Liver (tissue), 8 donors: ENCODE measurements at regions not wholly inside any gene's neighbourhood (a gene's known extent, or its start where the extent isn't known, plus 50 kb on each side); places are given as distances from the start of the nearest gene placed in this dataset.

Experiments
- DNase-seq: peaks from one replicate; pipeline ENCODE4 v3.0.0-alpha.2; 2017; ENCODE audit warnings: low spot score
- H3K27ac ChIP-seq, 2 donors: one replicate each; pipeline ENCODE4 v1.7.0; 2013; ENCODE audit warnings: inconsistent platforms in 2 of 2, low read length in 2 of 2, control low read depth in 1 of 2, low read depth in 1 of 2, mild to moderate bottlenecking in 1 of 2
- H3K27me3 ChIP-seq, 4 donors: one replicate each; pipeline versions ENCODE4 v1.6.1 to v1.7.0; 2013; ENCODE audit warnings: low read length in 3 of 4, inconsistent platforms in 1 of 4, mild to moderate bottlenecking in 1 of 4, moderate library complexity in 1 of 4; ENCODE audit not compliant: control insufficient read depth in 4 of 4, insufficient read depth in 4 of 4
- H3K36me3 ChIP-seq, 4 donors: one replicate each; pipeline versions ENCODE4 v1.6.1 to v1.7.0; 2013; ENCODE audit warnings: low read length in 3 of 4, mild to moderate bottlenecking in 3 of 4, low read depth in 1 of 4, moderate library complexity in 1 of 4; ENCODE audit not compliant: control insufficient read depth in 4 of 4, insufficient read depth in 3 of 4
- H3K4me1 ChIP-seq, 4 donors: one replicate each; pipeline versions ENCODE4 v1.6.1 to v1.7.0; 2013; ENCODE audit warnings: low read length in 3 of 4, mild to moderate bottlenecking in 3 of 4, moderate library complexity in 1 of 4; ENCODE audit not compliant: control insufficient read depth in 4 of 4, insufficient read depth in 4 of 4
- H3K4me3 ChIP-seq, 3 donors: one replicate each; pipeline versions ENCODE4 v1.6.1 to v1.7.0; 2013; ENCODE audit warnings: low read length in 3 of 3, control low read depth in 1 of 3, low read depth in 1 of 3, mild to moderate bottlenecking in 1 of 3
- H3K9ac ChIP-seq, 2 donors: one replicate each; pipeline ENCODE4 v1.7.0; 2013; ENCODE audit warnings: low read length in 2 of 2, mild to moderate bottlenecking in 2 of 2, moderate library complexity in 2 of 2, control low read depth in 1 of 2, low read depth in 1 of 2
- H3K9me3 ChIP-seq, 4 donors: one replicate each; pipeline versions ENCODE4 v1.6.1 to v1.7.0; 2013; ENCODE audit warnings: low read length in 3 of 4; ENCODE audit not compliant: control insufficient read depth in 4 of 4
- ATF3 ChIP-seq: IDR thresholded peaks from 2 replicates; pipeline ENCODE4 v1.6.1; 2016; ENCODE audit warnings: antibody characterized with exemption
- CTCF ChIP-seq: fragments of 150-350 bp; IDR thresholded peaks from 2 replicates; pipeline ENCODE4 v1.5.1; 2017; ENCODE audit warnings: improper control_type of control experiment, low read depth, low read length; ENCODE audit not compliant: missing input control
- FOXA1 ChIP-seq: IDR thresholded peaks from 2 replicates; pipeline ENCODE4 v1.6.1; 2016; ENCODE audit warnings: antibody characterized with exemption
- FOXA2 ChIP-seq: IDR thresholded peaks from 2 replicates; pipeline ENCODE4 v1.6.1; 2016; ENCODE audit warnings: antibody characterized with exemption
- GABPA ChIP-seq, 2 donors: IDR thresholded peaks in 1 of 2; conservative IDR thresholded peaks in 1 of 2; 2 replicates each; pipeline ENCODE4 v1.6.1; 2016; ENCODE audit warnings: antibody characterized with exemption in 2 of 2, mild to moderate bottlenecking in 1 of 2, moderate library complexity in 1 of 2
- HNF4A ChIP-seq, 2 donors: conservative IDR thresholded peaks; 2 replicates each; pipeline ENCODE4 v1.6.1; 2016; ENCODE audit warnings: antibody characterized with exemption in 2 of 2, mild to moderate bottlenecking in 2 of 2
- HNF4G ChIP-seq: IDR thresholded peaks from 2 replicates; pipeline ENCODE4 v1.6.1; 2016; ENCODE audit warnings: antibody characterized with exemption
- JUND ChIP-seq, 2 donors: IDR thresholded peaks; 2 replicates each; pipeline ENCODE4 v1.6.1; 2016; ENCODE audit warnings: antibody characterized with exemption in 2 of 2
- MAX ChIP-seq: IDR thresholded peaks from 2 replicates; pipeline ENCODE4 v1.6.1; 2016; ENCODE audit warnings: antibody characterized with exemption
- NR2F2 ChIP-seq: IDR thresholded peaks from 2 replicates; pipeline ENCODE4 v1.6.1; 2016; ENCODE audit warnings: antibody characterized with exemption
- RAD21 ChIP-seq, 2 donors: IDR thresholded peaks; 2 replicates each; pipeline ENCODE4 v1.6.1; 2016; ENCODE audit warnings: antibody characterized with exemption in 2 of 2, mild to moderate bottlenecking in 2 of 2
- RXRA ChIP-seq, 2 donors: IDR thresholded peaks; 2 replicates each; pipeline ENCODE4 v1.6.1; 2017 to 2018; ENCODE audit warnings: antibody characterized with exemption in 2 of 2, mild to moderate bottlenecking in 1 of 2
- SP1 ChIP-seq: IDR thresholded peaks from 2 replicates; pipeline ENCODE4 v1.6.1; 2018; ENCODE audit warnings: antibody characterized with exemption, mild to moderate bottlenecking
- TAF1 ChIP-seq: conservative IDR thresholded peaks from 2 replicates; pipeline ENCODE4 v1.6.1; 2016; ENCODE audit warnings: antibody characterized with exemption, mild to moderate bottlenecking
- YY1 ChIP-seq: IDR thresholded peaks from 2 replicates; pipeline ENCODE4 v1.6.1; 2016; ENCODE audit warnings: antibody characterized with exemption, mild to moderate bottlenecking
- WGBS: extraction: QIAGEN DNeasy Blood & Tissue Kit; methylation state at CpG from one replicate; pipeline ENCODE4 v1.1.7; 2013; 5-methylcytosine and 5-hydroxymethylcytosine counted together
- TF ChIP-seq, protein P1 (sequence below): IDR thresholded peaks from 2 replicates; pipeline ENCODE4 v1.6.1; 2016; ENCODE audit warnings: antibody characterized with exemption
- TF ChIP-seq, protein P2 (sequence below): IDR thresholded peaks from 2 replicates; pipeline ENCODE4 v1.6.1; 2016; ENCODE audit warnings: antibody characterized with exemption, mild to moderate bottlenecking
- donor health status: healthy.
- donor health status: healthy.
- donor health status: healthy.
- donor health status: healthy.
- donor health status: healthy.

DNA sequence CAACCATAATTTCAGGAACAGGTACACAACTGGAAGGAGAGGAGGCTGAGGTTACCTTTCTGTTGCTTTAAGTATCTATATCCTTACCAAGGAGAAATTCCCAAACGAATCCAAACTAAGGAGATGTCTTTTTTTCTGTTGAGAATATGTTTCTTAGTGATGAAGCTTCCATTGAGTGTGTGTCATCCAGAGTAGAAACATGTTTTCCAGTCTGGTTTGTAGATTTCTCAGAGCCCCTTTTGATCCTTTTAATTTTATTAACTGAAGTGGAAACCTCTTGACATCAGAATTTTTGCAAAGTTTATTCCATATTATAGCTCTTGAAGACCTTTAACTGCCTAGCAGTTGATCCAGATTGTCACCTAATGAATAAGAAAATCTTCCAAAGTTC lies 207.1 kb upstream of the FERD3L start:
- Histone ChIP-seq H3K27me3 (no peaks in the 10 kb centered on the region), H3K9me3 (no peaks in the 10 kb centered on the region), H3K4me1 (no peaks in the 10 kb centered on the region), H3K36me3 (no peaks in the 10 kb centered on the region), H3K27ac (no peak overlapping the region), H3K4me3 (no peak overlapping the region), H3K9ac (no peak overlapping the region)
- 28% methylated on average over 1 of the region's 1 CpG for WGBS
- DNase-seq = no peak
- TF ChIP-seq RAD21 (IDR thresholded peaks at IDR 0.05) (no peak), NR2F2 (no peak), JUND (IDR thresholded peaks at IDR 0.05) (no peak), HNF4A (conservative IDR thresholded peaks at IDR 0.05) (no peak), ATF3 (no peak), GABPA (IDR thresholded peaks at IDR 0.05 in 1 of 2, conservative IDR thresholded peaks at IDR 0.05 in 1 of 2) (no peak), HNF4G (no peak), TAF1 (no peak), FOXA2 (no peak), FOXA1 (no peak), CTCF (no peak), SP1 (no peak), MAX (no peak), YY1 (no peak), RXRA (IDR thresholded peaks at IDR 0.05) (no peak)
- TF ChIP-seq, protein P1, sequence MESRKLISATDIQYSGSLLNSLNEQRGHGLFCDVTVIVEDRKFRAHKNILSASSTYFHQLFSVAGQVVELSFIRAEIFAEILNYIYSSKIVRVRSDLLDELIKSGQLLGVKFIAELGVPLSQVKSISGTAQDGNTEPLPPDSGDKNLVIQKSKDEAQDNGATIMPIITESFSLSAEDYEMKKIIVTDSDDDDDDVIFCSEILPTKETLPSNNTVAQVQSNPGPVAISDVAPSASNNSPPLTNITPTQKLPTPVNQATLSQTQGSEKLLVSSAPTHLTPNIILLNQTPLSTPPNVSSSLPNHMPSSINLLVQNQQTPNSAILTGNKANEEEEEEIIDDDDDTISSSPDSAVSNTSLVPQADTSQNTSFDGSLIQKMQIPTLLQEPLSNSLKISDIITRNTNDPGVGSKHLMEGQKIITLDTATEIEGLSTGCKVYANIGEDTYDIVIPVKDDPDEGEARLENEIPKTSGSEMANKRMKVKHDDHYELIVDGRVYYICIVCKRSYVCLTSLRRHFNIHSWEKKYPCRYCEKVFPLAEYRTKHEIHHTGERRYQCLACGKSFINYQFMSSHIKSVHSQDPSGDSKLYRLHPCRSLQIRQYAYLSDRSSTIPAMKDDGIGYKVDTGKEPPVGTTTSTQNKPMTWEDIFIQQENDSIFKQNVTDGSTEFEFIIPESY = no peak
- TF ChIP-seq, protein P2, sequence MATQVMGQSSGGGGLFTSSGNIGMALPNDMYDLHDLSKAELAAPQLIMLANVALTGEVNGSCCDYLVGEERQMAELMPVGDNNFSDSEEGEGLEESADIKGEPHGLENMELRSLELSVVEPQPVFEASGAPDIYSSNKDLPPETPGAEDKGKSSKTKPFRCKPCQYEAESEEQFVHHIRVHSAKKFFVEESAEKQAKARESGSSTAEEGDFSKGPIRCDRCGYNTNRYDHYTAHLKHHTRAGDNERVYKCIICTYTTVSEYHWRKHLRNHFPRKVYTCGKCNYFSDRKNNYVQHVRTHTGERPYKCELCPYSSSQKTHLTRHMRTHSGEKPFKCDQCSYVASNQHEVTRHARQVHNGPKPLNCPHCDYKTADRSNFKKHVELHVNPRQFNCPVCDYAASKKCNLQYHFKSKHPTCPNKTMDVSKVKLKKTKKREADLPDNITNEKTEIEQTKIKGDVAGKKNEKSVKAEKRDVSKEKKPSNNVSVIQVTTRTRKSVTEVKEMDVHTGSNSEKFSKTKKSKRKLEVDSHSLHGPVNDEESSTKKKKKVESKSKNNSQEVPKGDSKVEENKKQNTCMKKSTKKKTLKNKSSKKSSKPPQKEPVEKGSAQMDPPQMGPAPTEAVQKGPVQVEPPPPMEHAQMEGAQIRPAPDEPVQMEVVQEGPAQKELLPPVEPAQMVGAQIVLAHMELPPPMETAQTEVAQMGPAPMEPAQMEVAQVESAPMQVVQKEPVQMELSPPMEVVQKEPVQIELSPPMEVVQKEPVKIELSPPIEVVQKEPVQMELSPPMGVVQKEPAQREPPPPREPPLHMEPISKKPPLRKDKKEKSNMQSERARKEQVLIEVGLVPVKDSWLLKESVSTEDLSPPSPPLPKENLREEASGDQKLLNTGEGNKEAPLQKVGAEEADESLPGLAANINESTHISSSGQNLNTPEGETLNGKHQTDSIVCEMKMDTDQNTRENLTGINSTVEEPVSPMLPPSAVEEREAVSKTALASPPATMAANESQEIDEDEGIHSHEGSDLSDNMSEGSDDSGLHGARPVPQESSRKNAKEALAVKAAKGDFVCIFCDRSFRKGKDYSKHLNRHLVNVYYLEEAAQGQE = no peak
